ENCODE measurements at regions not wholly inside any gene's neighbourhood (a gene's known extent, or its start where the extent isn't known, plus 50 kb on each side); places are given as distances from the start of the nearest gene placed in this dataset.

DNA sequence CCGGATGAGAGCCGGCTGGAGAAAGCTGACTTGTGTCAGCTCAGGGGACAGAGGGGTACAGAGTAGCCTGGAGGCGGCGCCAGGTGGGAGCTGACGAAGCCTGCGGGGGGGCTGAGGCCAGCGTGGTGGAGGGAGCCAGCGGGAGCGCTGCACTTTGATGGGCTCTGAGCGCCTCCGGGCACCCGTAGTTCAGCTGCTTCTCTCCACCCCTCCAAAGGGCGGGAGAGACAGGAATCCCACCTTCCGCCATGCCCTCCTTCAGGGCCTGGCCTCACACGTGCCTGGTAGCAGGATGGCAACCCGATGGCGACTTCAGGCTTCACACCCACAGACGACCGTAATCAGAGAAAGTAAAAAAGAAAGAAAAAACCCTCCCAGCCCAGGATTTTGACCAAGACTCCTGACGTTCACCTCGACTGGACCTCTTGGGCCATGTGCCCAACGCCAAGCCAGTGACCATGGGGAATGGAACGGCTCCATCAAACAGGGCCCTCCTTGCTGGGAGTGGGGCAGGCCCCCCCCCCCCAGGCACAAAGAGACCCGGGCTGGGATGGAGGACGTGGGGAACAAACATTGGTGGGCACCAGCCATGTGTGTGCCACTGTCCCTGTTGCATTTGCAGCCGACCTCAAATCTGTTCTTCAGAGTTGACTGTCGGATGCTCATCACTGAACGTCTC is 60.7 kb upstream of the ASAP2 start:
- no peak overlapping the region for H3K27ac ChIP-seq (ENCODE audit: low read depth, low read length, poor library complexity, severe bottlenecking)
- CTCF ChIA-PET = interaction anchor here (1.4 kb wide), 1 partner anchor 225 kb away, joined by 3 read pairs; no protein-coding TSS in a partner anchor
- intact Hi-C loops (cut with micrococcal nuclease; ENCODE audit: unreplicated experiment) = no loop called here

DNA sequence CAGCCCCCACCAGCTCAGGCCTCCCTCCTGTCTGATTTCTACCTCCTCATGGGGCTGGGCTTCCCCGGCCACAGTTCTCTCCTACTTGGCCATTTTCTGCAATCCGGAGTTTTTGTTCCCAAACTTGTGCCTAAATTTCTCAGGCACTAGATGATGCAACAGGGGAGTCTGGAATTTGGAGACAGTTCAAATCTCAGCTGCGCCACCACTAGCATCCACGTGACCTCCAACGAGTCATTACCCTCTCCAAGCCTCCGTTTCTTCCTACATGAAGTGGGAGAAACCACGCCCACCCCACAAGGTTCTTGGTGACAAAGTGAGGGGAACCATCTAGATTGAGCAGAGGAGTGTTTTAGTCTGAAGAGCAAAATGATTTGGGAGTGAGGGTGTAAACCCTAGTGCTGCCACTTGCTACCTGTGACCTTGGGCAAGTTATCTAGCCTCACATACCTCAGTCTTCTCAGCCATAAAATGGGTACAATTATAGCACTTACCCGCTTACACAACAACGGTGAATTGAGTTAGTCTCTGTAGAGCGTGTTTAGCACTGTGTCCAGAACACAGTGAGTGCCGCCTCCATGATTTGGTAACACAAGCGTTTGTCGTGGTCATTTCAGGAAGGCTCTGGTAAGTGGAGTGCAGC is 61.4 kb upstream of the ASAP2 start:
- Histone ChIP-seq H3K27ac (ENCODE audit: low read depth, low read length, poor library complexity, severe bottlenecking) (no peak overlapping the region), H3K4me1 (ENCODE audit: insufficient read depth, low read length, poor library complexity, severe bottlenecking) (peaks cover 17% of the 10 kb centered on the region), H3K9me3 (ENCODE audit: low read depth, low read length, poor library complexity, severe bottlenecking) (no peaks in the 10 kb centered on the region), H3K36me3 (ENCODE audit: insufficient read depth, low read length, poor library complexity, severe bottlenecking) (no peaks in the 10 kb centered on the region), H3K4me3 (ENCODE audit: low read depth, low read length, poor library complexity, severe bottlenecking) (no peak overlapping the region), H3K27me3 (replicated peaks; ENCODE audit: insufficient read depth, low read depth, low read length, poor library complexity) (no peaks in the 10 kb centered on the region)
- BruUV-seq (replicated peaks) = no TSS peak
- ChIA-PET CTCF (interaction anchor here (1.4 kb wide), 1 partner anchor 226 kb away, joined by 3 read pairs; no protein-coding TSS in a partner anchor), POLR2A (ENCODE audit: low non-redundant PET) (no interaction called here)
- TF ChIP-seq, protein P1, sequence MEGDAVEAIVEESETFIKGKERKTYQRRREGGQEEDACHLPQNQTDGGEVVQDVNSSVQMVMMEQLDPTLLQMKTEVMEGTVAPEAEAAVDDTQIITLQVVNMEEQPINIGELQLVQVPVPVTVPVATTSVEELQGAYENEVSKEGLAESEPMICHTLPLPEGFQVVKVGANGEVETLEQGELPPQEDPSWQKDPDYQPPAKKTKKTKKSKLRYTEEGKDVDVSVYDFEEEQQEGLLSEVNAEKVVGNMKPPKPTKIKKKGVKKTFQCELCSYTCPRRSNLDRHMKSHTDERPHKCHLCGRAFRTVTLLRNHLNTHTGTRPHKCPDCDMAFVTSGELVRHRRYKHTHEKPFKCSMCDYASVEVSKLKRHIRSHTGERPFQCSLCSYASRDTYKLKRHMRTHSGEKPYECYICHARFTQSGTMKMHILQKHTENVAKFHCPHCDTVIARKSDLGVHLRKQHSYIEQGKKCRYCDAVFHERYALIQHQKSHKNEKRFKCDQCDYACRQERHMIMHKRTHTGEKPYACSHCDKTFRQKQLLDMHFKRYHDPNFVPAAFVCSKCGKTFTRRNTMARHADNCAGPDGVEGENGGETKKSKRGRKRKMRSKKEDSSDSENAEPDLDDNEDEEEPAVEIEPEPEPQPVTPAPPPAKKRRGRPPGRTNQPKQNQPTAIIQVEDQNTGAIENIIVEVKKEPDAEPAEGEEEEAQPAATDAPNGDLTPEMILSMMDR (conservative IDR thresholded peaks at IDR 0.05; ENCODE audit: low read depth, low read length) = no peak
- no peak for TF ChIP-seq EZH2 (IDR thresholded peaks at IDR 0.05; ENCODE audit: borderline replicate concordance, low read depth, low read length, poor library complexity, severe bottlenecking)
- peak; percentile 26 for DNase-seq (ENCODE audit: low spot score)
- intact Hi-C loops (cut with micrococcal nuclease; ENCODE audit: unreplicated experiment) = no loop called here

More for the DNA sequence above, 60.7 kb upstream of the ASAP2 start:
- Histone ChIP-seq H3K9me3 (ENCODE audit: low read depth, low read length, poor library complexity, severe bottlenecking) (no peaks in the 10 kb centered on the region), H3K27me3 (replicated peaks; ENCODE audit: insufficient read depth, low read depth, low read length, poor library complexity) (no peaks in the 10 kb centered on the region), H3K4me3 (ENCODE audit: low read depth, low read length, poor library complexity, severe bottlenecking) (no peak overlapping the region), H3K36me3 (ENCODE audit: insufficient read depth, low read length, poor library complexity, severe bottlenecking) (no peaks in the 10 kb centered on the region), H3K4me1 (ENCODE audit: insufficient read depth, low read length, poor library complexity, severe bottlenecking) (peaks cover 12% of the 10 kb centered on the region)
- BruUV-seq (replicated peaks) = no TSS peak
- POLR2A ChIA-PET (ENCODE audit: low non-redundant PET) = no interaction called here
- no peak for DNase-seq (ENCODE audit: low spot score)
- TF ChIP-seq, protein P1 (conservative IDR thresholded peaks at IDR 0.05; ENCODE audit: low read depth, low read length) = no peak
- no peak for TF ChIP-seq EZH2 (IDR thresholded peaks at IDR 0.05; ENCODE audit: borderline replicate concordance, low read depth, low read length, poor library complexity, severe bottlenecking)

DNA sequence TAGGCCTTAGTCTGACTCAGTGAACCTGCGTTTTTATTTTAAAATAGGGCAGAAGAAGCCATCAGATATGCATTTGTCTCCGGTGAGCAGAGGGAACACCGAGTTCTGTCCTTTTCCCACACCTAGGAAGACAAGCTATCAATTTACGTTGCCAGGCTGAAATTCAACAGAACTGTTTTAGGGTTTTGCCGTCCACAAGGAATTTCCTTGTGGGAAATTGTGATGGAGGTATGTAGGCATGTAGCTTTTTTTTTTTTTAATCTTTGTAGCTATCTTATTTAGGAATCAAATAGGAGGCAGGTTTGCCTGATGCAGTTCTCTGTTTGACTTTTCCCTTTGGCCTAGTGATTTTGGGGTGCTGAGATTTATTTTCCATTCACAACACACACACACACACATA is 62.0 kb upstream of the ASAP2 start:
- no peak overlapping the region for H3K27ac ChIP-seq (ENCODE audit: low read depth, low read length, poor library complexity, severe bottlenecking)
- no peak for DNase-seq (ENCODE audit: low spot score)
- H3K9me3 ChIP-seq (ENCODE audit: low read depth, low read length, poor library complexity, severe bottlenecking) = no peaks in the 10 kb centered on the region
- ChIA-PET POLR2A (ENCODE audit: low non-redundant PET) (no interaction called here), CTCF (interaction anchor here (1.4 kb wide), 1 partner anchor 227 kb away, joined by 3 read pairs; no protein-coding TSS in a partner anchor)
- H3K36me3 ChIP-seq (ENCODE audit: insufficient read depth, low read length, poor library complexity, severe bottlenecking) = no peaks in the 10 kb centered on the region
- no peaks in the 10 kb centered on the region for H3K27me3 ChIP-seq (replicated peaks; ENCODE audit: insufficient read depth, low read depth, low read length, poor library complexity)
- H3K4me3 ChIP-seq (ENCODE audit: low read depth, low read length, poor library complexity, severe bottlenecking) = no peak overlapping the region
- intact Hi-C loops (cut with micrococcal nuclease; ENCODE audit: unreplicated experiment) = loop anchor here (5.0 kb wide), 1 partner anchor 278 kb away; the partner anchor contains the start of genes CPSF3 and ITGB1BP1
- no peak for TF ChIP-seq EZH2 (IDR thresholded peaks at IDR 0.05; ENCODE audit: borderline replicate concordance, low read depth, low read length, poor library complexity, severe bottlenecking)
- TF ChIP-seq, protein P1 (conservative IDR thresholded peaks at IDR 0.05; ENCODE audit: low read depth, low read length) = no peak
- no TSS peak for BruUV-seq (replicated peaks)
- peaks cover 22% of the 10 kb centered on the region for H3K4me1 ChIP-seq (ENCODE audit: insufficient read depth, low read length, poor library complexity, severe bottlenecking)
